Testis (tissue), 2 donors: ENCODE measurements at regions not wholly inside any gene's neighbourhood (a gene's known extent, or its start where the extent isn't known, plus 50 kb on each side); places are given as distances from the start of the nearest gene placed in this dataset.

Experiments
- CTCF ChIP-seq, 3 experiments: fragments of 450-650 bp in 2 of 3; fragments of 200-600 bp in 1 of 3; sonication (generic) in 1 of 3; IDR thresholded peaks; one replicate each; pipeline ENCODE4 v1.5.1; 2016 to 2019; ENCODE audit warnings: antibody characterized with exemption in 3 of 3, mild to moderate bottlenecking in 2 of 3, moderate library complexity in 1 of 3
- POLR2A ChIP-seq: fragments of 450-650 bp; IDR thresholded peaks from one replicate; pipeline ENCODE4 v1.6.1; 2017; ENCODE audit warnings: antibody characterized with exemption, mild to moderate bottlenecking, moderate library complexity

DNA sequence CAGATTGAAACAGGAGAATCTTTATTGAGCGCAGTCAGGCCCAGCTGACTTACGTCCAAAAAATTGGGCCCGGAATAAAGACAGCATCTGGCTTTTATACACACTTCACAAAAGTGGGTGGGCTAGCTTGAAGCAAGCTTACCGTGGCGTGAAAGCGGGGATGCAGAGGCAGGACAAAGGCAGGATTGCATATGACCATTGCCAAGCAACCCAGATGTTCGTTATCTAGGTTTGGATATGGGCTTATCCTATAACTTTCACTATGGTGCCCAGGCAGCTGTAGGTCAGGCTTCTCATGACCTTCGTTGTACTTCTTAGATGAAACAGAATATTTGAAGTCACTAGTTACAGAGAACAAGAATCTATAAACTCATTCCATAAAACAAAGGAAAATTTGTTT, 1575.6 kb upstream of the RAG2 start:
- TF ChIP-seq CTCF (IDR thresholded peaks at IDR 0.05) (no peak), POLR2A (no peak)
